GM19452 (cell line): ENCODE measurements at regions not wholly inside any gene's neighbourhood (a gene's known extent, or its start where the extent isn't known, plus 50 kb on each side); places are given as distances from the start of the nearest gene placed in this dataset.
"Not testable (repeated sequence)": the region's sequence is repeated elsewhere in the genome, so short reads cannot be mapped to it uniquely, and the experiment has no call there.

Experiments used
- ATAC-seq: cut with Tn5 transposase; IDR thresholded peaks from one replicate; pipeline ENCODE4 v1.9.1; 2021; ENCODE audit not compliant: unreplicated experiment

DNA sequence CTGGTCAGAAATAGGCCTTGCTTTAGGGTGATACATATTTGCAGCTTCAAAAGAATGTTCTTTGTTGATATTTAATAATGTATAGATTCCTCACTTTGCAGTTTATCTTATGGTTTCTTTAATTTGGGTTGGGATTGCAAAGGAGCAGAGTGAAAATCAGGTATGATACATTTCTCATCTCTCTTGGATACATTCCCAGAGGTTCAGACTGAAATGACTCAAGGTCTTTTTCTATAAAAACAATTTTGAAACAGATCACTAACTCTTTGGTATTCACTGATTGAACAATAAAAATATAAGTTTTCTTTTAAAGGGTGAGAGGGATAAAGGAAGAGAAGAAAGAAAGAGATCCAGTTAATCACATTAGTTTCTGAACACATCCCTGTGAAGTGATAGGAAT, 606.5 kb upstream of the CAMK1G start:
- ATAC-seq: no peak

DNA sequence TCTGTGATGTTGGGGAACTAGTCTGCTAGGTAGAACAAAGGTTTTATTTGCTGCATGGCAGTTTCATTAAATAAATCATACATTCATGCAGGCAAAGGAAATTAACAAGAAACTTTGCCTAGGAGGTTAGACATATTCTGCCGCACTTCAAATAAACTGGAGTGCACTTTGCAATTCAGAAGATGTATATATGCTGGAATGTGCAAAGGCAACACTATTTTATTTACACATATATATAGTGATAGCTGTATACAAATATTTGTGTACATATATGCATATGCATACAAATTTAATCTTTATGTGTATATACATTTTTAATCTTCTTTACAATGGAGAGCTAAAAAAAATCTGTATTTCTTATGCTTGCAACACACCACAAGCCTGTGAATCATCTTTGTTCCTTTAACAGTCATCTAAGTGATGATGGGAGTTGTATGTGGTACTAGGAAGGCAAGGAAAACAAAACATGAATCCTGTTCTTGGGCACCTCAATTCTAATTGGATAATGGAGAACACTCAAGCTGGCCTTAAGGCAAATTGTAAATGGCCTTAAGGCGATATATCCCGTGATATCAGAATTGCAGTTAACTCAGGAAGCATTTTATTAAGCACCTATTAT, 605.8 kb upstream of the CAMK1G start:
- ATAC-seq: no peak

DNA sequence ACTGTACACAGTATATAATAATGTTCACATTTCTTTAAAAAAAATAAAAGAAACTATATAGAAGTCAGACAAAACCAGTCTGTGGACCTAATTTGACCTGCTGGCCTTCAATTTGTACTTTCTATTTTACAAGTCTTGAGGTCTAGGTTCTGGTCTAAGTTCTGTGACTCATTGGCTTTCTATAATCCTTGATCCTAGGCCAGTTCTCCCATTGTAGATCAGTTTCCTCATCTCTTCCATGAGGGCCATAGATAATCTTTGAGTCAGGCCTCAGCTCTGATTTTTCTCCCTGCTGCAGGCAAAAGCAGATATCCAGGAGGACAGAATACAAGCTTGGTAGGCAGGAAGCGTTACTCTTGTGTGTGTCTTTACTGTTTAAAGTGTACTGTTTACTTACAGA, 603.7 kb upstream of the CAMK1G start:
- ATAC-seq: no peak

DNA sequence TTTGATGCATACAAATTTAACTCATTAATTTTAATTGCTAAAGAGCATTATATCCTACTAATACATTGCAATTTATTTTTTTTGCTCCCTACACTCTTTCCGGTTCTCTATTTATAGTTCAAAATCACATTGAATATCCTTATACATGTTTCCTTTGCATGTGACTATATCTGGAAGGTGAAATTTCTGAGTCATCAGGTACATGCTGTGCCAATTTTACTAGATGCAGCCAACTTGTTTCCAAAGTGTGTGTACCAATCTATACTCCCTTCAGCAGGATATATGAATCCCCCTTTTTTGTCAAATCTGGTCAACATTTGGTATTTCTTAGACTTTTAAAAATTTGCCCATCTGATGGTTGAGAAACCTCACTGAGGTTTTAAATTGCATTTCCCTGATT, 602.9 kb upstream of the CAMK1G start:
- ATAC-seq: no peak

GRCh38 chr1:208985231-208985630, 598.3 kb upstream of the CAMK1G start:
- no peak for ATAC-seq

GRCh38 chr1:208988811-208989222, 594.7 kb upstream of the CAMK1G start:
- ATAC-seq: peak; percentile 98

- ATAC-seq: no peak
These were observed 593.1 kb upstream of the CAMK1G start for GRCh38 chr1:208990456-208990855.

GRCh38 chr1:208997053-208997452, 586.5 kb upstream of the CAMK1G start:
- ATAC-seq: not testable (repeated sequence)

GRCh38 chr1:208997726-208998312, 585.7 kb upstream of the CAMK1G start:
- no peak for ATAC-seq

GRCh38 chr1:209008586-209008985, 574.9 kb upstream of the CAMK1G start:
- no peak for ATAC-seq

GRCh38 chr1:209010475-209011230, 572.9 kb upstream of the CAMK1G start:
- ATAC-seq: no peak

GRCh38 chr1:209012443-209013196, 570.9 kb upstream of the CAMK1G start:
- ATAC-seq: no peak

GRCh38 chr1:209015092-209015491, 568.4 kb upstream of the CAMK1G start:
- ATAC-seq: no peak

DNA sequence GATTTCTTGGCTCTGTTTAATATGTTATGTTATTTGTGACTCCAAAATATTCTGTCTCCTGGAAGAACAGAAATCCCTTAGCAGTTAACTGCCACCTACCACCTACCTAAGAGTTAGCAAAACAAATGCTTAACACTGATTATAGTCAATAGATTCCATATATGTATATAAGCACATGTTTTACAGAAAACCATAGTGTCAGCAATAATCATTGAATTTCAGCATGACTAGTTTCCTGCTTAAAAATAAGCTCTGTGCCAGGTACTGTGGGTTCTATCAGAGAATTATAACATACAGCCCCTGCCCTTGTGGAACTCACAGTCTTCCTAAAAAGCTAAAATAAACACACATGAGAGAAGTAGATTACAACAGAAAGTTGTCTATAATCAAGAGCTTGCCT, 561.9 kb upstream of the CAMK1G start:
- no peak for ATAC-seq

DNA sequence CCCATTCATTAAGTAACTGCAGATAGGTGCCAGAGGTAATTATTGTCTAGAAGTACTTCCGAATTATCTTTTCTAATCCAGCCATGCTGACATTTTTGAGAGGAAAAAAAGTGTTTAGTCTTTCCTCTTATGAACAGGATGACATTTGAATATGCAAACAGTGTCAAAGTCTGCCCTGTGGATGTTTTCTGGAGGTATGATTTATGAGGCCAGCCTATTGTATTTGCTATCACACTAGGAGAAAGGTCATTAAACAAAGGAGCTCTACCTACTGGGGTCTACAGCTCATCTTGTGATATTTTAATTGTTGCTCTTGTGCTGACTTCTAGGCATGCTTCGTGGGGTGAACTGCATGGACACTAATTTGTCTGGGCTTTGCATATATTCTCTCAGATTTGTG, 559.7 kb upstream of the CAMK1G start:
- no peak for ATAC-seq

DNA sequence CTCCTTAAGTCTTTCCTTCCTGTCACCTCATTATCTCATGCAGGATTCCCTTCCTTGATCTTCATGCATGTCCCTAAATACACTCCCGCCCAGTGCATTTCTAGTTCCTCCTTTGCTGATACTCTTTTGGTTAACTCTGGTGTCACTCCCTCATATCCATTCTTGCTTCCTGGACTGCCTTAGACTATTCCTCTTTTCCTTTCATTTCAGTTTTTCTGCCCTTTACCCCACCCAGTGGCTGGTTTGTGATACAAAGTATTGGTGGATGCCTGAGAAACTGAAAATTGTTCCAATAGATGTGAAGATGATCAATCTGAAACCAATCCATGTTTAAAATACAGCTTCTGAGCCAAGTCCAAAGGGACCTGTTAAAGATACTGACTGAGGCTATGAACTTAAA, 553.8 kb upstream of the CAMK1G start:
- no peak for ATAC-seq

DNA sequence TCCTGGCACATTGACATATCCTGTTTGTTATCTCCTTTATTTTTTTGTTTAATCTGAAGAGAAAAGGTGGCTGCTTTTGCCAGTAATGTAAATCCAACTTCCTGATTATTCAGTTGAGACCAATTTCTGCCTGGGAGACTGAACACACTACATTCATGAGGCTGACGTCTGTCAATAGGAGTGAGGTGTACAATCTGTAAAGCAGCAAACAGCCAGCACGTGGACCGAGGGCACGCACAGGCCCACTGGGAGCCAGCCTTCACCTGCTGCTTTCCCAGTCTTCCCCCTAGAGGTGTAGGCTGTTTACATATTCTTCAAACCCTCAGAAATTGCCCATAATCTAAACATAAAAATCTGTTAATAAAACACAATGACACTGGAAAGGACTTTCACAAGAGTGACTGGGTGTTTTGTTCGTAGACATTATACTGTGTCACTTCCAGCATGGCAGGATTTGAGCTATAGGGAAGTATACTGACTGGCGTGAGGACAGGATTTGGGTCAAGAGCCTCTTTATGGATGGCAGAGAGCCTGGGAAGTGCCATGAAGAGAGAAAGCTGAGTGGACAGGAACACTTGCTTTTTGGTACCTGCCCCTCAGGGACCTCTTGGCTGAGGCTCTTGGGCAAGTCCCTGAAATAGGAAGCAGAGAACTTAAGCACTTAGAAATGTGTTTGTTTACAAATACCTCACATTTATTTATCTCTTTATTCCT, 552.9 kb upstream of the CAMK1G start:
- no peak for ATAC-seq

- ATAC-seq: no peak
These were observed 546.5 kb upstream of the CAMK1G start for GRCh38 chr1:209037064-209037463.

DNA sequence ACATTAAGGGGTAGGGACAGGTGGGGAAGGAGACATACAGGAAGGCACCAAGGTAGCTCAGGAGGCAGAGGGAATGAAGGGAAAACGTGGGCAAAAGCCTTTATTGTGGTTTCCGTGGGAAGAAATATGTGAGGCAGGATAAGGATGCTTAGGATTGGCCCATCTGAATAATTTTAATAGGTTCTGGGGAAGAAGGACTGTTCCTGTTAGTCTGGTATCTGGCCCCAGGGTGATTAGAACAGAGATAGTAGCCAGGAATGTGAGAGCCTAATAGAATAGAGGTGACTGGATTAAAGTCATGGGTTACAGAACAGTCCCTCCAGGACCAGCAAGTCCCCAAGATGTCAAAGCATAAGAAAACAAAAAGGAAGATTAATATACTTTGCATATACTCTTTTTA, 545.2 kb upstream of the CAMK1G start:
- ATAC-seq: no peak

- ATAC-seq: no peak
These were observed 544.8 kb upstream of the CAMK1G start for GRCh38 chr1:209038735-209039134.

- ATAC-seq: no peak
These were observed 543.2 kb upstream of the CAMK1G start for GRCh38 chr1:209040351-209040750.
